ENCODE measurements at regions not wholly inside any gene's neighbourhood (a gene's known extent, or its start where the extent isn't known, plus 50 kb on each side); places are given as distances from the start of the nearest gene placed in this dataset.

GRCh38 chr6:23441808-23442461, 684.1 kb upstream of the NRSN1 start:
- no peak for TF ChIP-seq CTCF (IDR thresholded peaks at IDR 0.05)
- no peak for TF ChIP-seq EZH2 (IDR thresholded peaks at IDR 0.05)
- TF ChIP-seq EZH2phosphoT487 (IDR thresholded peaks at IDR 0.05): no peak

Measured in neural progenitor cell (in vitro differentiated cells).